MM.1S (cell line): ENCODE measurements at regions not wholly inside any gene's neighbourhood (a gene's known extent, or its start where the extent isn't known, plus 50 kb on each side); places are given as distances from the start of the nearest gene placed in this dataset.

ENCODE experiments used
- EZH2phosphoT487 ChIP-seq: fragments of 300-600 bp; sonication (generic); IDR thresholded peaks from 2 replicates; pipeline ENCODE4 v1.6.1; 2018; ENCODE audit warnings: antibody characterized with exemption, low read length
- TF ChIP-seq, protein P1 (sequence below): fragments of 300-600 bp; sonication (generic); IDR thresholded peaks from 2 replicates; pipeline ENCODE4 v1.5.1; 2016; ENCODE audit warnings: antibody characterized with exemption, low read length, mixed read lengths

DNA sequence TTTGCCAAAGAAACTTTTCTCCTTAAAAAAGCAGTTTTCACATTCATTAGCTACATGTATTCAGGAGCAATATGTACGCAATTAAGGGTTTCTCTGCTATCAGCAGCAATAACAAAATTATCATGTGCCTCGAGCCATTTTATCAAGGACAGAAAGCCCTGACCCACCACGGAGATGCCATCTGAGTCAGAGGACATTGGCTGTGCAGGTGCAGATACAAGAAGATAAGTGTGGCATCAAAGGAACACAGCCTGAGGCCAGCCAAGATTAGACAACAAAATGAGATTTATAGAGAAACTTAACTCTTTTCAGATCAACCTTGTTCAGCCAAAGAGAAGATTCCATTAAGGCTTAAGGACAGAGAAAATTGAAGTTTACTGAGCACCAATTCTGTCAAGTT, 115.2 kb upstream of the LGSN start:
- TF ChIP-seq EZH2phosphoT487 = no peak
- TF ChIP-seq, protein P1, sequence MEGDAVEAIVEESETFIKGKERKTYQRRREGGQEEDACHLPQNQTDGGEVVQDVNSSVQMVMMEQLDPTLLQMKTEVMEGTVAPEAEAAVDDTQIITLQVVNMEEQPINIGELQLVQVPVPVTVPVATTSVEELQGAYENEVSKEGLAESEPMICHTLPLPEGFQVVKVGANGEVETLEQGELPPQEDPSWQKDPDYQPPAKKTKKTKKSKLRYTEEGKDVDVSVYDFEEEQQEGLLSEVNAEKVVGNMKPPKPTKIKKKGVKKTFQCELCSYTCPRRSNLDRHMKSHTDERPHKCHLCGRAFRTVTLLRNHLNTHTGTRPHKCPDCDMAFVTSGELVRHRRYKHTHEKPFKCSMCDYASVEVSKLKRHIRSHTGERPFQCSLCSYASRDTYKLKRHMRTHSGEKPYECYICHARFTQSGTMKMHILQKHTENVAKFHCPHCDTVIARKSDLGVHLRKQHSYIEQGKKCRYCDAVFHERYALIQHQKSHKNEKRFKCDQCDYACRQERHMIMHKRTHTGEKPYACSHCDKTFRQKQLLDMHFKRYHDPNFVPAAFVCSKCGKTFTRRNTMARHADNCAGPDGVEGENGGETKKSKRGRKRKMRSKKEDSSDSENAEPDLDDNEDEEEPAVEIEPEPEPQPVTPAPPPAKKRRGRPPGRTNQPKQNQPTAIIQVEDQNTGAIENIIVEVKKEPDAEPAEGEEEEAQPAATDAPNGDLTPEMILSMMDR = no peak
